HG02642 (cell line): ENCODE measurements at regions not wholly inside any gene's neighbourhood (a gene's known extent, or its start where the extent isn't known, plus 50 kb on each side); places are given as distances from the start of the nearest gene placed in this dataset.
"Not testable (repeated sequence)": the region's sequence is repeated elsewhere in the genome, so short reads cannot be mapped to it uniquely, and the experiment has no call there.

Experiments
- ATAC-seq: cut with Tn5 transposase; IDR thresholded peaks from one replicate; pipeline ENCODE4 v1.9.1; 2021; ENCODE audit warnings: mild to moderate bottlenecking; ENCODE audit not compliant: unreplicated experiment, poor library complexity

GRCh38 chr13:21871919-21872318 is 201.0 kb downstream of the FGF9 start:
- ATAC-seq: no peak

DNA sequence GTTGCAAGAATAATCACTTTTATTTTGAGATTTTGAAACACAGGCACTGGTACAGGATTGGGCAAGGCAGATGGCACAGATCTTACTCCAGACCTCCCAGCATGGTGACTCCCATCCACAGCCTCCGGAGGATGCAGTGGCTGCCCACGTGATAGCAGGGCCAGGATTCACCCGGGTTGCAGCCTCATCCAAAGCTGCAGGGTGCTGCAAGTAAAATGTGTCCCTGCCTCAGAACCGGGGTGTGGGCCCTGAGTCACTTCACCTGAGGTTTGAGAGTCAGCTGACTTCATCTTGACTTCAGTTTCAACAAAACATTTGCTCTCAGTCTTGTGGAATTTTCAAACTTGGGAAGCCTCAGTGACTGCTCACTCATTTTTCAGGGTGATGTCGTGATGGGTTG is 201.9 kb downstream of the FGF9 start:
- no peak for ATAC-seq

- ATAC-seq: no peak
These were observed 204.2 kb downstream of the FGF9 start for GRCh38 chr13:21875116-21875515.

DNA sequence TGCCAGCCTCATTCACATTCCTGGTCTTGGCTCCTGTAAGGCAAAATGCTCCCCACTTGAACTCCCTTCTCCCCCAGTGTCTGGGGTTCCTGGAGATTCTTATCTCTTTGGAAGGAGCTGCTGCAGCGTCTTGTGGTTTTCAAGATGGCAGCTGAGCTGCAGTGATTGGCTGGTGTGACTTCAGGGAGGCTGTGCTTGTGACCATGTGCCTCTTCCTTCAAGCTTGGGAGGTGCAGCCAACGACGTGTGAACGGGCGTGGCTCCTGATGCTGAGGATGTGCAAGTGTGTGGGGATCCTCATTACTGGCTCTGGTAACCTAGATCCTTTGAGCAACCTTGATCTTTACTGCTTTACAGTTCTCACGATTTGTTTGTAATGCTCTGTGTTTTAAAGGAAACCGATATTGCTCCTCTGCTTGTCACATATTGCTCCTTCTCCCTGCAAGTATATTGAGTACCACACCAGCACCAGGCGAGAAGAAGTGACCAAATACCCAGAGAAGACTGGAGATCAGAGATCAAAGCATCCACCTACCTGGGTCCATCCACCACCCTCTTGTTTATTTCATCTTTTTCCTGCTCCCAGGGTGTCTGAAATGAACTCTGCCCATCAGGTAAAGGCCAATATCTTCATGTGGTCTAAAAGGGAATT is 208.5 kb downstream of the FGF9 start:
- ATAC-seq: no peak

GRCh38 chr13:21882766-21883165 is 211.9 kb downstream of the FGF9 start:
- no peak for ATAC-seq

DNA sequence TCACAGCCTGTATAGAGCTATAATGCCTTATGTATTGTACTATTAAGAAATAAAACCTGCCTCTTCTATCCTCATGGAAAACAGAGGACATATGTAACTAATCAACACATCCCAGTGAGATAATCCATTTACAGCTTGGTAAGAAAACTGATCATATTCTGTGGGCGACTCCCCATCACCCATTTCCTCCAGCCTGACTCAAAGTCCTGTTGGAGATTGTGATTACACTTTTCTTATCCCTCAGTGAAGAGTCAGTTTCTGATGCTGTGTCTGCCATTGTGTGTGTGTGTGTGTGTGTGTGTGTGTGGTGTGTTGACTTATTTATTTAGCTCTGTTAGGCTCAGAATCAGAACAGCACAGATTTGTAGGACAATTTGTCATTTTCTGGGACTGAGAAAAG is 212.8 kb downstream of the FGF9 start:
- ATAC-seq: no peak

GRCh38 chr13:21884299-21884909 is 213.5 kb downstream of the FGF9 start:
- ATAC-seq: no peak

DNA sequence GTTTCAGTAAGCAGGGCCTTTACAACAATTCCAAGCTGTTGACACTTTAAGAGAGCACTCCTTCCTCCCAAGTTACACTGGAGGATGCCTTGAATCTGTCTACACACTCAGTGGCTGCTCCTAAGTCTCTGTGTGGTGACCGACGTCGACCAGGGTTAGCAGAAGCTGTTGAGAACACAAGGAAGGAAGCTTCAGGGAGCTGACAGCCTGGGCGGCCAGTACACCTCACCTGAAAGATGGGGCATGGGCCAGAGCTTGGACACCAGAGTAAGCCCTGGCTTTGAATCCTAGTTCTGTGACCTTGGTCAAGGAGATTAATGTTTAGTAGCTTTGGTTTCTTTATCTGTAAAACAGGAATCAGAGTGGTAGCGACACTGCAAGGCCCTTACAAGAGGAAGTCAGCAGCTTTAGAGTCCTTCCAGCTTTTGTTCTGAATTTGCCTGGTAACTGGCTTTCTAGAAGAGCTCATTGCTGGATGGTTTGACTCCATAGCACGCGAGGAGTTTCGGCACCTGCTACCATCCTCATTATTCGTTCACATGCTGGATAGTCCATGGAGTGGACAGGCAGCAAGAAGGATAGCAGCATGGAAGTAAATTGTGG is 214.2 kb downstream of the FGF9 start:
- ATAC-seq: no peak

DNA sequence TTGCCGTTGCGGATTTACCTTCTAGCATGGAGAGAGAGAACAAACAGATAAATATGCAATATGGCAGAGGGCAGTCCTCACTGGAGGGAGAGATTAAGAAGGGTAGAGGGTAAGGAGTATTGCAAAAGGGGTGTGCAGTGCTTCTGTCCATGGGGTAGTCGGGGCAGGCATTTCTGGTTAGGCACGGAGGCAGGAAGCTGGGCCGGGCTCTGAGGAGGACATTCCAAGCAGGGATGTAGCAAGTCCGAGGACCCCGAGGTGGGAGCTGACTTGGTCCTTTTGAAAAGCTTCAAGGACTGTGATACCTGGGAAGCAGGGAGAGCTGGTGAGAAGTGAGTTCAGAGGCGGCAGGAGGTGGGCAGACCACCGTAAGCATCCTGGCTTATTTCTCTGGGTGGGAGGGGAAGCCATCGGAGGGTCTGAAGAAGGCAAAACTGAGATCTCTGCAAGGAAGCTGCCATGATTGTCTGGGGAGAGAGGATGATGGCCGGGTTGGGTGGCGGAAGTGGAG is 214.9 kb downstream of the FGF9 start:
- no peak for ATAC-seq

DNA sequence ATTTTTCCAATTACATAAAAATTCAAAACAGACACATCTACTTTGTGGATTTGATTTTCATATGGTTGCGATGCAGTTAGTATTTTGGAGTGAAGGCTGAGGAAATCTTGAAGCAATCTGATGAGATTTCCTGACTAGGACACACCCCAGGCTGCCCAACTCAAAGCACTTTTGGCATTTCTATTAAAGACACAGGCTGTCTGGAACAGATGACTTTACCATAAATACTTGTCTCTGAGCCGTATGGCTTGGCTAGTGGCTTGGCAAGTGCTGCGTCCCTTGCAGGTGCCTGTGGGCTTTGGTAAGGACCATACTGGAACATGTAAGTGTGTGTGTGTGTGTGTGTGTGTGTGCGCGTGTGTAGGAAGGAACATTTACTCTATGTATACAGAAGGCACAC is 218.8 kb downstream of the FGF9 start:
- ATAC-seq: no peak

DNA sequence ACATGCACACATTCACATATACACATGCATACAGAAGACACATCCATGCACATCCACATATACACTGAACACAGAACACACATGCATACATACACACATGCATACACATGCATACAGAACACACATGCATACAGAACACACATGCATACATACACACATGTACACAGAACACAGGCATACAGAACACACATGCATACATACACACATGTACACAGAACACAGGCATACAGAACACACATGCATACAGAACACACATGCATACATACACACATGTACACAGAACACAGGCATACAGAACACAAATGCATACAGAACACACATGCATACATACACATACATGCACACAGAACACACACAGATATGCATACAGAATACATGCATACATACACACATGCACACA is 219.3 kb downstream of the FGF9 start:
- ATAC-seq: not testable (repeated sequence)

- no peak for ATAC-seq
These were observed 223.2 kb downstream of the FGF9 start for GRCh38 chr13:21894091-21894490.

- no peak for ATAC-seq
These were observed 224.1 kb downstream of the FGF9 start for GRCh38 chr13:21894703-21895699.

- ATAC-seq: no peak
These were observed 224.9 kb downstream of the FGF9 start for GRCh38 chr13:21895779-21896178.

DNA sequence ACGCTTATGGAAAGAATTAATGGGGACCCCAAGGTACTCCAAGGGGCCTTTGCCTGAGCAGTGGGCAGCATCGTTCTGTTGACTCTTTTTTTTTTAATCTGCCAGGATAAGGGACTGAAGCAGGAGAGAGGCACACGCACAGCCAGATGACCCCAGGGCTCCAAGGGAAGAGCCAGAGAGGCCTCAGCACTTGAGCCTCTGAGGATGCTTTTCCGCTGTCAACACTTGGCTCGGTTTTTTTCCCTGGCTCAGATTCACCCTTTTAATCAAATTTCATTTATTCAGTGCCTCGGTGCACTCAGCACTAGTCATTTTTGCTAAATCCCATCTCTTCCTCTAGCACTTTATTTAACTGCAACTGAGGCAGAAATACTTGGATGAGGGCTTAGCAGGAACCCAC is 226.3 kb downstream of the FGF9 start:
- no peak for ATAC-seq

GRCh38 chr13:21898459-21898858 is 227.6 kb downstream of the FGF9 start:
- ATAC-seq: no peak

DNA sequence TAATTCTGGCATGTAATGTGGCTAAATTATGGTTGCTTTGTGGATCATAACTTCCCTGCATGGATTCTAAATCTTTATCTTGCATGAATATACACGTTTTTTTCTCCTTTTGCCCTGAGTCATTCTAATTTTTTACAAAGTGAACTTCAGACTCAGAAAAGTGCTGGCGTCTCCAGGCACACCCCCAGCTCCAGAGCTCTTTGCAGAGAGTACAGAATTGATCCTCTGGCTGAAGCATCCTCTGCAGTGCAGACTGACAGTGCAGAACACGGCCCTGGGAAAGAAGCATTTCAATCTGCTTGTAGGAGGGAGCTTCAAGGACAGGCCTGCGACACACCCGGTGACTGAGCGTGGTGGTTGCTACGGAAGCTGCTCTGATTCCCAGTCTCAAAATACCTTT is 228.1 kb downstream of the FGF9 start:
- no peak for ATAC-seq

GRCh38 chr13:21901336-21901735 is 230.5 kb downstream of the FGF9 start:
- no peak for ATAC-seq

DNA sequence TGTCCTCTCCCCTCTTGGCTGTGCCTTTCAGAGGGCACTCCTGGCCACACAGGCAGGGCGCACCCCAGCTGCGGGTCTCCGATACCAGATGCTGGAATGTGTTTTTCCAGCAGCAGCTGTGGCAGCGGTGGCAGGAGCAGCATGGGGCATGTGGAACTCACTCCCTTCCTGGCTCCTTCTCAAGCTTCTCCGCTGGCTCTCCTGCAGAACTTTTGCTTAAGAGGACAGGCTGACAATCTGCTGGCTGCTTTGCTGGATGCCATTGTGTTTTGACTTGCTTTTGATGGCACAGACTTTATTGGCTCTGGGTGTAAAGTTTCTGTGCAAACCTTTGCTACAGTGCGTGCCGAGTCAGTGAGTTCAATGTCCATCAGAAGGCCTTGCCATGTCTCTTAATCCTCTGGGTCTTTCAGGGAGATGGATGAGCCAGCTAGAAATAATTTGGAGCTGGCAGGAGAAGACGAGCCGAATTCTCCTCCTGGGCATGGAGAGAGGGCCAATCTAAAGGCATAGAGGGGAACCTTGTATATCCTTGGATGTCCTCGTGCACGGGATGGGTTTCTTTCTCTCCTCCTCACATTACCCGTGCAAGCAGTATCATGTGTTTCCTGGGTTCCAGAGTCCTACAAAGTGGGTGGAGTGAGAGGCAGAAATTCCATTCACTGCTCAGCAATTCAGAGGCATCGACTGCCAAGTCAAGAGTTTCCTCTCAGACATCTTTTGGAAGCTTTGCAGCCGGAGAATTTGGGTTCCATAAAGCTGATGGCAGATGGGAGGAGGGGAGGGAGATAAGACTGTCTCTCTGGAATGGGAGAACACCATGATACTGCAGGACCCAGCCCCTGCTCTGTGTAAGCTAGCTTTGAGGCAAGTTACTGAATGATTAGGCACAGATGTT is 231.2 kb downstream of the FGF9 start:
- ATAC-seq: no peak

- no peak for ATAC-seq
These were observed 231.8 kb downstream of the FGF9 start for GRCh38 chr13:21902709-21903098.
